SJCRH30 (cell line): ENCODE measurements at regions not wholly inside any gene's neighbourhood (a gene's known extent, or its start where the extent isn't known, plus 50 kb on each side); places are given as distances from the start of the nearest gene placed in this dataset.

Source experiments
- DNase-seq, 2 experiments: peaks; one replicate each; pipeline ENCODE4 v3.0.0-alpha.2; 2015 to 2020
- H3K27ac ChIP-seq: fragments of 250-450 bp; sonication (Bioruptor Pico); 2 replicates; pipeline ENCODE4 v1.5.1; 2020; ENCODE audit warnings: mild to moderate bottlenecking, moderate library complexity
- H3K27me3 ChIP-seq: fragments of 250-450 bp; sonication (Bioruptor Pico); 2 replicates; pipeline ENCODE4 v1.5.1; 2020; ENCODE audit warnings: mild to moderate bottlenecking, moderate library complexity
- H3K36me3 ChIP-seq: fragments of 250-450 bp; sonication (Bioruptor Pico); 2 replicates; pipeline ENCODE4 v1.5.1; 2020; ENCODE audit warnings: mild to moderate bottlenecking, moderate library complexity
- H3K4me1 ChIP-seq: fragments of 250-450 bp; sonication (Bioruptor Pico); 2 replicates; pipeline ENCODE4 v1.5.1; 2020; ENCODE audit warnings: mild to moderate bottlenecking, moderate library complexity
- H3K4me3 ChIP-seq: fragments of 250-450 bp; sonication (Bioruptor Pico); 2 replicates; pipeline ENCODE4 v1.5.1; 2020; ENCODE audit warnings: mild to moderate bottlenecking, moderate library complexity
- H3K9me3 ChIP-seq: fragments of 250-450 bp; sonication (Bioruptor Pico); replicated peaks from 2 replicates; pipeline ENCODE4 v1.5.1; 2020; ENCODE audit warnings: mild to moderate bottlenecking, moderate library complexity

- no peaks in the 10 kb centered on the region for H3K4me1 ChIP-seq
- H3K36me3 ChIP-seq, result no peaks in the 10 kb centered on the region
- no peak overlapping the region for H3K4me3 ChIP-seq
- no peaks in the 10 kb centered on the region for H3K9me3 ChIP-seq
- no peak overlapping the region for H3K27ac ChIP-seq
- no peaks in the 10 kb centered on the region for H3K27me3 ChIP-seq
- DNase-seq, result no peak
These were observed 50.1 kb upstream of the BCL6 start for GRCh38 chr3:187795207-187795960.

DNA sequence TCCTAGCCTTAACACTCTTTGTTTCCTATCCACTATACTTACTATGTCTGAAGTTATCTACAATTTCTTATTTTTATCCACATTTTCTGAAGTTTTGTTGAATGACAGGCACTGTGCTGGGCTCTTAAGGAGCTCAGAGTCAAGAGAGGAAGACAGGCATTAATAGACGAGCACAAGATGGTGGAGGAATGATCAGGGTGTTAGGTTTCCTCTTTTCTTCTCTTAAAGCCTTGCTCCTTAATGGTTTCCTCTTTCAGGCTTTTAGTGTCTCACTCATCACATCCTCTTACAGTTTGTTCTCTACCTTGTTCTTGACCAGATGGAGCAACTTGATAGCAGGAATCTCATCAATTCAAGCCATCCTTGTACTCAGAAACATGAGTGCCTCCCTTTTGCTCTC is 52.9 kb upstream of the BCL6 start:
- Histone ChIP-seq H3K36me3 (no peaks in the 10 kb centered on the region), H3K9me3 (no peaks in the 10 kb centered on the region), H3K27me3 (no peaks in the 10 kb centered on the region), H3K27ac (no peak overlapping the region), H3K4me1 (no peaks in the 10 kb centered on the region), H3K4me3 (no peak overlapping the region)
- no peak for DNase-seq

GRCh38 chr3:187798531-187799530 is 53.6 kb upstream of the BCL6 start:
- DNase-seq, result no peak
- Histone ChIP-seq H3K27me3 (no peaks in the 10 kb centered on the region), H3K9me3 (no peaks in the 10 kb centered on the region), H3K4me1 (no peaks in the 10 kb centered on the region), H3K4me3 (no peak overlapping the region), H3K27ac (no peak overlapping the region), H3K36me3 (no peaks in the 10 kb centered on the region)

DNA sequence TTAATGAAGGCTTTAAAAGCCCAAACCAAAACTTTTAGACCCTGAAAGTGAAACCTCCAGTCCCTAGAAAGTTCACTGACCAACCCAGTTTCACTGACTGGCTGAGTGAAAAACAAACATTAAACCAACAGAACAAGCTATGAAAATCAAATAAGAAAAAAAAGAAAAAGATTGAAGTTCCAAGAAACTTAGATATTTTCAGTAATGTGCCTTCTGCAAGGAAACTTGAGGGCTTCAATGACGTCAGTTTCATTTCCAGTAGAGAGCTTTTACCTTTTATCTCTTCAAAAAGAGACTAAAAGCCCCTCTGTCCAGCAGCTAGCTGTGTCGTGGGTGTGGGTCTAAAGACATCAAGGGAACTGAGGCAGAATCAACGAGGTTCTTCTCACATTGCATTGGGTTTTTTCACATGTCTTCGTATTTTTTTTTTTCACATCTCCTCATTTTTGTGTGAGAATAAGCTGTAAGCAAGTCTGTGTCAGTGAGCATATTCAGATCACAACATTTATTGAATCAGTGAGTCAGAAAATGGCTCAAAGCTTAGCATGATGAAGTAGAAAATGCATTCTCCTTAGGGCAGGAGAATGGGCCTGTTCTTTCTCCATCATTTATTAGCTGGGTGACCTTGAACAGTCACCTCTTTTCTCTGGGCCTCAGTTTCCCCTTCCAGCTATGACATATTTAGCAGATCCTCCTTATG is 54.8 kb upstream of the BCL6 start:
- H3K4me3 ChIP-seq, result no peak overlapping the region
- no peak for DNase-seq
- no peaks in the 10 kb centered on the region for H3K4me1 ChIP-seq
- no peaks in the 10 kb centered on the region for H3K9me3 ChIP-seq
- H3K27ac ChIP-seq, result no peak overlapping the region
- no peaks in the 10 kb centered on the region for H3K36me3 ChIP-seq
- no peaks in the 10 kb centered on the region for H3K27me3 ChIP-seq

DNA sequence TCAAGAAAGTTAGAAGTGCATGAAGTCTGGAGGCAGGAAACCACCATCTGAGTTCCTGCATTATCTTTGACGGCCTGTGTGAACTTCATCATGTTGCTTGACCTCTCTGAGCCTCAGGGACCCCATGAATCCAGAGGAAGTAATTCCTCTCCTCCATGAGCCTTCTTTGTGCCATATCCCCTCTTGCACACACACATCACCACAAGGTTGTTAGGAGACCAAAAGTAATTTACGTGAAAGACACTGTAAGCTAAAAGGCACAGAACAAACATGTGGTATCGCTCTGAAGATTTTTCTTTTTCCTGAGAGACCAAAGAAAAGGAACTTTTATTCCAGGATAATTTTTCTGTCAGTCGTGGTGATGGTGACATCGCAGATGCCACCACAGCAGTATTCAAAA is 55.9 kb upstream of the BCL6 start:
- Histone ChIP-seq H3K27me3 (no peaks in the 10 kb centered on the region), H3K36me3 (no peaks in the 10 kb centered on the region), H3K9me3 (no peaks in the 10 kb centered on the region), H3K4me3 (no peak overlapping the region), H3K4me1 (no peaks in the 10 kb centered on the region), H3K27ac (no peak overlapping the region)
- no peak for DNase-seq

DNA sequence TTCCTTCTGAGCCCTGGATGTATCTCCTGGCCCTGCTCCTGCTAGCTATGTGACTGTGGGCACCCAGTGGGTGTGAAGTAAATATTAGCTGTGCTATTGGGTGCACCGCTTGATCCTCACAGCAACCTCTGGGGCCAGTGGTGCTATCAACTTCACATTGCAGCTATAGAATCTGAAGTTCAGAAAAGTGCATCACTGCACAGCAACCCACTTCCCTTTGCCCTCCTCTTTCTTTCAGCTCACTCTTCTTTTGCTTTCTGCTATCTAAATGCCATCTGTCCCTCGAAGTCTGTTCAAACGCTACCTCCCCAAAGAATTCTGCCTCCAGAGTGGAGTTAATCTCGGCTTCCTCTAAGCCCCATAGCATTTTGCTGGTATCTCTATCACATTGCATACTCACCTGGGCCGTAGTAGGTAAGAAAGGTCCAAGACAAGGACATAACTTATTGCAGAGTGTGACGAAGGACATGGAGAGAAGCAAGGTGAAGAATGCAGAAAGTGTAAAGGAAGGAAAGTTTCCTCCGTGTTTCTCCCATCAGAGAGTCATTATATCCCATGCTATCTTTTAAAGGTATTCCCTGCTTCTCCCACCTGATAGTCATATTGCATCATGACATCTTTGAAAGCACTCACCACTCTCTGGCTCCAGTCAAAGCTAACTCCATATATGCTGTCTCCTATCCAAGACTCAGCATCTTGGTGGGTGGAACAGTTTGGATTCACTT is 57.1 kb upstream of the BCL6 start:
- Histone ChIP-seq H3K36me3 (no peaks in the 10 kb centered on the region), H3K27ac (no peak overlapping the region), H3K9me3 (no peaks in the 10 kb centered on the region), H3K27me3 (no peaks in the 10 kb centered on the region), H3K4me1 (no peaks in the 10 kb centered on the region), H3K4me3 (no peak overlapping the region)
- DNase-seq, result no peak

DNA sequence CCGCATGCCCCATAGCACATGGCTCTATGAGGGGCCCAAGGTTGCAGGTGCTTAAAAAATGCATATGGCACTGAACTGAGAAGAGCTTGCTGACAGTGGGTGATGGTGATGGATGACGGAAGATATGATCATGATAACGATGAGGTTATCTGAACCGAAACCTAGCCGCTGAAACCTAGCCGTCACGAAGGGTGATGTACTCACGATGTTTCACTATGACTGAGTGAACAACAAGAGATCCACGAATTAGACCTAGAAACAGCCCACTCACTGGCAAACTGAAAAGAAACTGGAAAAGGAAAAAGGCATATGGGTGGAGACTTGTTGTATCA is 57.6 kb upstream of the BCL6 start:
- Histone ChIP-seq H3K36me3 (no peaks in the 10 kb centered on the region), H3K27ac (no peak overlapping the region), H3K9me3 (no peaks in the 10 kb centered on the region), H3K4me3 (no peak overlapping the region), H3K27me3 (no peaks in the 10 kb centered on the region), H3K4me1 (no peaks in the 10 kb centered on the region)
- no peak for DNase-seq

DNA sequence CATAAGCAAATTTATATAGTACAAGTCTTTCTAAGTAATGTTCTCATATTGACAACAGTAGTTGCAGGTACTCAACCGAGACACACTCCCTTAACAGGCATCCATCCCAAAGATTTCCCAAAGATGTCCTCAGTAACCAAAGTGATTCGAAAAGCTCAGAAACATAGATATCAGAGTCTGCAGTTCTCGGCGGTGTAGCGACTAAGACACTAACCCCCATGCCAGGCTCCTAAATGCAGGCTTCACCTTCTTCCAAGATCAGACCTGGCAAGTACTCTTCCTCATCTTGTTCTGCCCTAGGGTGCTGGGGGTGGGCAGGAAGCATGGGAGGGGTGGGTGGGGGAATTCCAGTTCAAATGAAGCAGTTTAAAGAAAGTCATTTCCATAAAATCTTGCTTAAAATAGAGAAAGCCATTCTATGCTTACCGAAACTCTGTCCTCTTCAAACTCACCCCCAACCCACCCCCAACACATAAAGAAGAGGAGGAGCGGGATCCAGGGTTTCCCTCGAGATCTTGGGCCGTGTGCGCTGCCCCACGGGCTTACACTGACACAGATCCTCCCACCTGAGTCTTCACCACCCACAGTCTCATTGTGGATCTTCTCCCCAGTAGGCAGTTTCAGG is 59.0 kb upstream of the BCL6 start:
- Histone ChIP-seq H3K4me1 (no peaks in the 10 kb centered on the region), H3K9me3 (no peaks in the 10 kb centered on the region), H3K27me3 (no peaks in the 10 kb centered on the region), H3K27ac (no peak overlapping the region), H3K4me3 (no peak overlapping the region), H3K36me3 (no peaks in the 10 kb centered on the region)
- no peak for DNase-seq

DNA sequence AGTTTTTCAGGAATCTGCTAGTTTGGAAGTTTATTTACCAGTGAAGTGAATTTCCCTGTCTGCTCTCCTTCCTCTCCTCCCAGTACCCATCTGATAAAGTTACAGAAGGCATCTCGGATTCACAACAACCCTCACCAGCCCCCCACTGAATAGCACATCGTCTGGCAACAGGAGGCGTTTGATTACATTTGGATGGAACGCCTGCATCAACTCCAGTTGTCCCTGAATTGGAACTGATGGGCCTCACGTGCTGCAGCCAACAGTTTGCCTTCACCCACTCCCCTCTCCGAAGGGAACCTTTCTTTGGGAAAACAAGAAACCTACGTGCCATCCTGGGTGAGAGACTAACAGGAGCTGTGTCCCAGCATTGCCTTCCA is 59.5 kb upstream of the BCL6 start:
- no peaks in the 10 kb centered on the region for H3K9me3 ChIP-seq
- no peaks in the 10 kb centered on the region for H3K4me1 ChIP-seq
- no peaks in the 10 kb centered on the region for H3K36me3 ChIP-seq
- H3K4me3 ChIP-seq, result no peak overlapping the region
- no peaks in the 10 kb centered on the region for H3K27me3 ChIP-seq
- no peak overlapping the region for H3K27ac ChIP-seq
- DNase-seq, result no peak

- DNase-seq, result no peak
- H3K4me1 ChIP-seq, result no peaks in the 10 kb centered on the region
- no peaks in the 10 kb centered on the region for H3K36me3 ChIP-seq
- H3K27me3 ChIP-seq, result no peaks in the 10 kb centered on the region
- no peak overlapping the region for H3K4me3 ChIP-seq
- H3K9me3 ChIP-seq, result no peaks in the 10 kb centered on the region
- no peak overlapping the region for H3K27ac ChIP-seq
These were observed 60.5 kb upstream of the BCL6 start for GRCh38 chr3:187805774-187806173.

GRCh38 chr3:187807086-187807862 is 62.0 kb upstream of the BCL6 start:
- H3K9me3 ChIP-seq, result no peaks in the 10 kb centered on the region
- no peaks in the 10 kb centered on the region for H3K36me3 ChIP-seq
- H3K4me3 ChIP-seq, result no peak overlapping the region
- no peak for DNase-seq
- no peak overlapping the region for H3K27ac ChIP-seq
- H3K4me1 ChIP-seq, result no peaks in the 10 kb centered on the region
- no peaks in the 10 kb centered on the region for H3K27me3 ChIP-seq

DNA sequence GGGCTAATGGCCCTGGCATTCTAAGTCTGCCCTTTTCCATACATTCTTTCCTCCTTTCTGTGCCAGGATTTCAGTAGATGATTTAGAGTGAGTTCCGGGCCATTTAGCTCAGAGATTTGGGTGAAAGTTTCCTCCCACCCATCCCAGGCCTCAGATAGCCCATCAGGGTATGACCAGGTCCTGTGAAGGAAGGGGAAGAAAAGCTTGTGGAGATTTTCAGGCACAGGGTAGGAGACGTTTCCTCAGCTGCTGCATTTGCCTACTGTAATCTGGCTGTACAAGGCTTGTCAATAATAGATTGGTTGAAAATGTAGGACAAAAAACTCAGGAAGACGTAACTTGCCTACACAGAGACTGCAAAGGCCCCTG is 63.2 kb upstream of the BCL6 start:
- no peaks in the 10 kb centered on the region for H3K27me3 ChIP-seq
- H3K9me3 ChIP-seq, result no peaks in the 10 kb centered on the region
- no peaks in the 10 kb centered on the region for H3K4me1 ChIP-seq
- H3K4me3 ChIP-seq, result no peak overlapping the region
- H3K27ac ChIP-seq, result no peak overlapping the region
- no peaks in the 10 kb centered on the region for H3K36me3 ChIP-seq
- no peak for DNase-seq

- H3K4me3 ChIP-seq, result no peak overlapping the region
- no peaks in the 10 kb centered on the region for H3K27me3 ChIP-seq
- no peaks in the 10 kb centered on the region for H3K9me3 ChIP-seq
- H3K27ac ChIP-seq, result no peak overlapping the region
- no peaks in the 10 kb centered on the region for H3K36me3 ChIP-seq
- H3K4me1 ChIP-seq, result no peaks in the 10 kb centered on the region
- DNase-seq, result no peak
These were observed 64.3 kb upstream of the BCL6 start for GRCh38 chr3:187809612-187809991.

GRCh38 chr3:187810021-187810446 is 64.8 kb upstream of the BCL6 start:
- no peaks in the 10 kb centered on the region for H3K4me1 ChIP-seq
- no peaks in the 10 kb centered on the region for H3K9me3 ChIP-seq
- no peak overlapping the region for H3K27ac ChIP-seq
- no peaks in the 10 kb centered on the region for H3K36me3 ChIP-seq
- H3K4me3 ChIP-seq, result no peak overlapping the region
- H3K27me3 ChIP-seq, result no peaks in the 10 kb centered on the region
- no peak for DNase-seq
